Small intestine (tissue), 7 donors: ENCODE measurements at regions not wholly inside any gene's neighbourhood (a gene's known extent, or its start where the extent isn't known, plus 50 kb on each side); places are given as distances from the start of the nearest gene placed in this dataset.
A peak's percentile ranks its signal among the peaks of the same experiment; 100 is the strongest.

Experiments used
- DNase-seq, 2 donors: peaks; one replicate each; pipeline versions ENCODE4 v3.0.0 to v3.0.0-alpha.2; 2013
- FAIRE-seq: peaks from 2 replicates; lab custom pipeline; 2012; peaks lifted over from hg19 to GRCh38; lab: Jason Lieb, UNC
- H3K27ac ChIP-seq, 3 donors: one replicate each; pipeline ENCODE4 v1.5.1; 2013; ENCODE audit warnings: low read length in 2 of 3, mild to moderate bottlenecking in 2 of 3, control low read depth in 1 of 3, inconsistent platforms in 1 of 3, low read depth in 1 of 3, moderate library complexity in 1 of 3
- H3K27me3 ChIP-seq, 3 donors: one replicate each; pipeline ENCODE4 v1.6.1; 2013; ENCODE audit warnings: low read length in 3 of 3, inconsistent platforms in 1 of 3; ENCODE audit not compliant: control insufficient read depth in 3 of 3, insufficient read depth in 3 of 3
- H3K36me3 ChIP-seq, 3 donors: one replicate each; pipeline ENCODE4 v1.6.1; 2013; ENCODE audit warnings: low read length in 3 of 3, inconsistent platforms in 1 of 3, low read depth in 1 of 3, mild to moderate bottlenecking in 1 of 3, moderate library complexity in 1 of 3; ENCODE audit not compliant: control insufficient read depth in 3 of 3, insufficient read depth in 2 of 3
- H3K4me1 ChIP-seq, 3 donors: one replicate each; pipeline ENCODE4 v1.6.1; 2013; ENCODE audit warnings: low read length in 2 of 3, inconsistent platforms in 1 of 3, low read depth in 1 of 3, mild to moderate bottlenecking in 1 of 3, moderate library complexity in 1 of 3; ENCODE audit not compliant: control insufficient read depth in 3 of 3, insufficient read depth in 2 of 3
- H3K4me3 ChIP-seq, 3 donors: one replicate each; pipeline ENCODE4 v1.5.1; 2013; ENCODE audit warnings: low read length in 3 of 3, control low read depth in 1 of 3, inconsistent platforms in 1 of 3, low read depth in 1 of 3, mild to moderate bottlenecking in 1 of 3, moderate library complexity in 1 of 3
- H3K9me3 ChIP-seq, 2 donors: one replicate each; pipeline ENCODE4 v1.6.1; 2013; ENCODE audit warnings: low read depth in 1 of 2, low read length in 1 of 2; ENCODE audit not compliant: control insufficient read depth in 2 of 2, insufficient read depth in 1 of 2
- WGBS, 3 donors: extraction: QIAGEN DNeasy Blood & Tissue Kit; methylation state at CpG; one replicate each; pipeline ENCODE4 v1.1.7; 2013; 5-methylcytosine and 5-hydroxymethylcytosine counted together
- donor health status: healthy with polysubstance abuse.
- donor health status: control.
- donor health status: control.
- donor health status: Bipolar disorder and iron deficiency.
- donor health status: healthy.

- peaks cover 0 to 4% (median 0%) of the 10 kb centered on the region in 3 donors for H3K27me3 ChIP-seq
- H3K9me3 ChIP-seq = no peaks in the 10 kb centered on the region
- H3K4me1 ChIP-seq = no peaks in the 10 kb centered on the region
- H3K27ac ChIP-seq = no peak overlapping the region
- 66 to 69% (median 68%) methylated on average over 13 of the region's 13 CpGs for WGBS, 3 donors
- H3K36me3 ChIP-seq = no peaks in the 10 kb centered on the region
- DNase-seq (no peak), FAIRE-seq (no peak)
- H3K4me3 ChIP-seq = no peak overlapping the region
Measured at GRCh38 chr17:79280866-79281572, 206.4 kb downstream of the ENGASE start.

DNA sequence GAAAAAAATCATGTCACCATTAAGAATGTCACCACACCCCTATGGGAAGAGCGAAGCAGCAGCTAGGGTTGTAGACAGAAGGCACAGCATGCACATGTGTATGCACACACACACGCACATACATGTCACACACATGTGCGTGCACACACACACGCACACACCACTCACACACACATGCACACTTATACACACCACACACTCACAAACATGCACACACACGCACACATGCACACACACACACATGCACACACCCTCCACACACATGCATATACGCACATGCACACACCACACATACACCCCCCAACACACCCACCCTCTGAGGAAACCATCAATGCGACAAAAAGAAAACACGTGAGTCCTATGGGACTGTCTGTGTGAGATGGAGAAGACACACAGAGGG lies 205.4 kb downstream of the ENGASE start:
- WGBS, 3 donors = 70 to 90% (median 82%) methylated on average over 8 of the region's 8 CpGs
- Histone ChIP-seq H3K4me3 (no peak overlapping the region), H3K36me3 (no peaks in the 10 kb centered on the region), H3K27ac (no peak overlapping the region), H3K4me1 (no peaks in the 10 kb centered on the region), H3K27me3 (peaks cover 0 to 4% (median 0%) of the 10 kb centered on the region in 3 donors), H3K9me3 (no peaks in the 10 kb centered on the region)
- DNase-seq (no peak), FAIRE-seq (no peak)

- peaks cover 0 to 4% (median 0%) of the 10 kb centered on the region in 3 donors for H3K27me3 ChIP-seq
- no peaks in the 10 kb centered on the region for H3K9me3 ChIP-seq
- H3K4me1 ChIP-seq = no peaks in the 10 kb centered on the region
- no peak for FAIRE-seq
- no peak overlapping the region for H3K27ac ChIP-seq
- H3K4me3 ChIP-seq = no peak overlapping the region
- DNase-seq = no peak
- WGBS, 3 donors = 81 to 84% (median 81%) methylated on average over 11 of the region's 11 CpGs
- no peaks in the 10 kb centered on the region for H3K36me3 ChIP-seq
Measured at GRCh38 chr17:79279320-79279719, 204.7 kb downstream of the ENGASE start.

GRCh38 chr17:79276821-79277220 lies 202.2 kb downstream of the ENGASE start:
- H3K27ac ChIP-seq = no peak overlapping the region
- DNase-seq (no peak), FAIRE-seq (no peak)
- H3K4me3 ChIP-seq = no peak overlapping the region
- peaks cover 0 to 7% (median 0%) of the 10 kb centered on the region in 3 donors for H3K27me3 ChIP-seq
- H3K4me1 ChIP-seq = no peaks in the 10 kb centered on the region
- H3K36me3 ChIP-seq = no peaks in the 10 kb centered on the region
- H3K9me3 ChIP-seq = no peaks in the 10 kb centered on the region
- 44 to 71% (median 50%) methylated on average over 3 of the region's 3 CpGs for WGBS, 3 donors

DNA sequence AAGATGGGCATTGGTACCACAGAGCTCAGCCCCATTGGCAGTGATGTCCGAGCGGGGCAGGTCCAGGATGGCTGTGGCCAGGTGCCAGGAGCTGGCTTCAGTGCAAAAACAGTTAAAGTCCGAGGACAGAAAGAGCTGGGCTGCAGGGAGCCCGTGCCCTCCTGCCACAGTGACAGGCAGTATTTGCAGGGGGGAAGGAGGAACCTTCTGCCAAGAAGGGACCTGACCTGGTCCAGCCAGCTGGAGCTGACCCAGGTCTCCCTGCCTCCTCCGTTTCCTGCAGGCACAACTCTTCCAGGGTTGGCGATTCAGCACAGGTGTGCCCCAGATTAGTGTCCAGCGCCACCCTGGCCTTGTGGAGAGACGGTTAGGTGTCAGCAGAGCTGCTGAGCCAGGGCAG lies 199.0 kb downstream of the ENGASE start:
- Histone ChIP-seq H3K36me3 (no peaks in the 10 kb centered on the region), H3K27me3 (peaks cover 0 to 10% (median 7%) of the 10 kb centered on the region in 3 donors), H3K27ac (no peak overlapping the region), H3K4me1 (no peaks in the 10 kb centered on the region), H3K9me3 (no peaks in the 10 kb centered on the region), H3K4me3 (no peak overlapping the region)
- FAIRE-seq = no peak
- 40 to 66% (median 44%) methylated on average over 8 of the region's 8 CpGs for WGBS, 3 donors
- no peak for DNase-seq

DNA sequence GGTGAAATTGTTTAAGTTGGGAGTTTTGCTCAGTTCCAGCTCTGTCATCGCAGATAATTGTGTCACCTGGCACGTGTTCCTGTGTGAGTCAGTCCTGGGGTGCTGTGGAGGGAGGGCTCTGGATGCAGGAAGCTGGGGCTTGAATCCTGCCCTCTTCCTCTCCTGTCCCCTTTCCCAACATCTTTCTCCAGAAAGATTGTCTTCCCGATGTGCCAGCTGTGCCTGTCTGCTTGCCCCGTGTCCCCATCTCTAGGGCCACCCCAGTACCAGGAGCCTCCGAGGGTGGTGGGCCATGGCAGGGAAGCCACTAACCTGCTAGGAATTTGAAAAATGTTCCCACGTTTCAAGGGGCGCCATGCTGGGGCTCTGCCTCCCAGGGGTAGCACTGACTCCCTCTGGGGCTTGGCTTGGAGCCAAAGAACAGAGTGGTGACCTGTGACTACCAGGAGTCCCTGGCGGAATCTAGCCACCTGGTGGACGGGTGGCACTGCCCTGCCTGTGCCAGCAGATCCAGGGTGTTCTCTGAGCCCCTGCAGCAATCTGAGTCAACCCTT lies 198.1 kb downstream of the ENGASE start:
- DNase-seq (peak in 1 of 2 donors; percentile 2), FAIRE-seq (no peak)
- WGBS, 3 donors = 30 to 55% (median 35%) methylated on average over 9 of the region's 9 CpGs
- Histone ChIP-seq H3K36me3 (no peaks in the 10 kb centered on the region), H3K27me3 (peaks cover 0 to 10% (median 9%) of the 10 kb centered on the region in 3 donors), H3K4me1 (no peaks in the 10 kb centered on the region), H3K27ac (no peak overlapping the region), H3K9me3 (no peaks in the 10 kb centered on the region), H3K4me3 (no peak overlapping the region)

GRCh38 chr17:79272220-79272619 lies 197.6 kb downstream of the ENGASE start:
- Histone ChIP-seq H3K4me3 (no peak overlapping the region), H3K9me3 (no peaks in the 10 kb centered on the region), H3K36me3 (no peaks in the 10 kb centered on the region), H3K27ac (no peak overlapping the region), H3K4me1 (no peaks in the 10 kb centered on the region), H3K27me3 (peaks cover 0 to 10% (median 9%) of the 10 kb centered on the region in 3 donors)
- no peak for FAIRE-seq
- 49 to 59% (median 50%) methylated on average over 9 of the region's 9 CpGs for WGBS, 3 donors
- no peak for DNase-seq

- no peak for FAIRE-seq
- Histone ChIP-seq H3K36me3 (no peaks in the 10 kb centered on the region), H3K27me3 (peaks cover 0 to 24% (median 9%) of the 10 kb centered on the region in 3 donors), H3K27ac (no peak overlapping the region), H3K9me3 (no peaks in the 10 kb centered on the region), H3K4me3 (no peak overlapping the region), H3K4me1 (no peaks in the 10 kb centered on the region)
- DNase-seq = no peak
- WGBS, 3 donors = 11 to 21% (median 17%) methylated on average over 5 of the region's 5 CpGs
Measured at GRCh38 chr17:79269620-79270019, 195.0 kb downstream of the ENGASE start.
